Lung (tissue), 11 donors: ENCODE measurements at regions not wholly inside any gene's neighbourhood (a gene's known extent, or its start where the extent isn't known, plus 50 kb on each side); places are given as distances from the start of the nearest gene placed in this dataset.
A peak's percentile ranks its signal among the peaks of the same experiment; 100 is the strongest.

Experiments
- ATAC-seq: fragments of 200-7000 bp; cut with Tn5 transposase; one replicate; pipeline ENCODE4 v1.9.1; 2020; ENCODE audit warnings: moderate number of reproducible peaks; ENCODE audit not compliant: insufficient read depth, low FRiP score
- DNase-seq, 3 donors: peaks; one replicate each; pipeline ENCODE4 v3.0.0-alpha.2; 2013 to 2017
- H3K27ac ChIP-seq, 2 donors: one replicate each; pipeline ENCODE4 v1.5.1; 2013; ENCODE audit warnings: mild to moderate bottlenecking in 2 of 2, moderate library complexity in 2 of 2, control low read depth in 1 of 2, inconsistent platforms in 1 of 2, low read depth in 1 of 2, low read length in 1 of 2
- H3K27me3 ChIP-seq, 3 donors: one replicate each; pipeline ENCODE4 v1.5.1; 2013; ENCODE audit warnings: low read length in 2 of 3; ENCODE audit not compliant: control insufficient read depth in 3 of 3, insufficient read depth in 3 of 3
- H3K36me3 ChIP-seq, 4 donors: one replicate each; pipeline ENCODE4 v1.5.1; 2013; ENCODE audit warnings: low read length in 4 of 4, mild to moderate bottlenecking in 1 of 4, moderate library complexity in 1 of 4; ENCODE audit not compliant: control insufficient read depth in 4 of 4, insufficient read depth in 4 of 4
- H3K4me1 ChIP-seq, 5 donors: one replicate each; pipeline ENCODE4 v1.5.1; 2013; ENCODE audit warnings: low read length in 5 of 5, mild to moderate bottlenecking in 2 of 5, moderate library complexity in 1 of 5; ENCODE audit not compliant: control insufficient read depth in 5 of 5, insufficient read depth in 5 of 5
- H3K4me3 ChIP-seq: one replicate; pipeline ENCODE4 v1.5.1; 2013; ENCODE audit warnings: mild to moderate bottlenecking, control low read depth, moderate library complexity
- H3K9ac ChIP-seq, 2 donors: one replicate each; pipeline ENCODE4 v1.5.1; 2013; ENCODE audit warnings: low read length in 2 of 2, control low read depth in 1 of 2; ENCODE audit not compliant: insufficient read depth in 1 of 2
- H3K9me3 ChIP-seq, 4 donors: one replicate each; pipeline ENCODE4 v1.5.1; 2013; ENCODE audit warnings: low read length in 3 of 4, mild to moderate bottlenecking in 1 of 4, moderate library complexity in 1 of 4; ENCODE audit not compliant: control insufficient read depth in 4 of 4, insufficient read depth in 3 of 4
- WGBS, 2 donors: extraction: QIAGEN DNeasy Blood & Tissue Kit; methylation state at CpG; one replicate each; pipeline ENCODE4 v1.1.7; 2013; 5-methylcytosine and 5-hydroxymethylcytosine counted together
- TF ChIP-seq, protein P1 (sequence below): IDR thresholded peaks from 2 replicates; pipeline ENCODE4 v1.5.1; 2012; ENCODE audit warnings: mild to moderate bottlenecking; ENCODE audit errors: control extremely low read depth, extremely low read depth
- donor health status: control.
- donor health status: control.
- donor health status: Bipolar disorder and iron deficiency.
- donor health status: healthy.
- donor health status: DM: yes; HTN: yes; CAD: no.

- DNase-seq, result peak in 2 of 3 donors; percentile 41 to 66
- 81% methylated on average over 3 of the region's 3 CpGs for WGBS, 2 donors
- no peak overlapping the region for H3K9ac ChIP-seq
- ATAC-seq, result no peak
- H3K36me3 ChIP-seq, result no peaks in the 10 kb centered on the region
- TF ChIP-seq, protein P1, sequence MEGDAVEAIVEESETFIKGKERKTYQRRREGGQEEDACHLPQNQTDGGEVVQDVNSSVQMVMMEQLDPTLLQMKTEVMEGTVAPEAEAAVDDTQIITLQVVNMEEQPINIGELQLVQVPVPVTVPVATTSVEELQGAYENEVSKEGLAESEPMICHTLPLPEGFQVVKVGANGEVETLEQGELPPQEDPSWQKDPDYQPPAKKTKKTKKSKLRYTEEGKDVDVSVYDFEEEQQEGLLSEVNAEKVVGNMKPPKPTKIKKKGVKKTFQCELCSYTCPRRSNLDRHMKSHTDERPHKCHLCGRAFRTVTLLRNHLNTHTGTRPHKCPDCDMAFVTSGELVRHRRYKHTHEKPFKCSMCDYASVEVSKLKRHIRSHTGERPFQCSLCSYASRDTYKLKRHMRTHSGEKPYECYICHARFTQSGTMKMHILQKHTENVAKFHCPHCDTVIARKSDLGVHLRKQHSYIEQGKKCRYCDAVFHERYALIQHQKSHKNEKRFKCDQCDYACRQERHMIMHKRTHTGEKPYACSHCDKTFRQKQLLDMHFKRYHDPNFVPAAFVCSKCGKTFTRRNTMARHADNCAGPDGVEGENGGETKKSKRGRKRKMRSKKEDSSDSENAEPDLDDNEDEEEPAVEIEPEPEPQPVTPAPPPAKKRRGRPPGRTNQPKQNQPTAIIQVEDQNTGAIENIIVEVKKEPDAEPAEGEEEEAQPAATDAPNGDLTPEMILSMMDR, result no peak
- H3K9me3 ChIP-seq, result no peaks in the 10 kb centered on the region
- peaks cover 0 to 4% (median 0%) of the 10 kb centered on the region in 5 donors for H3K4me1 ChIP-seq
- H3K27ac ChIP-seq, result no peak overlapping the region
- H3K27me3 ChIP-seq, result no peaks in the 10 kb centered on the region
- H3K4me3 ChIP-seq, result no peak overlapping the region
Measured at GRCh38 chr9:600006-600405, 241.5 kb upstream of the DMRT1 start.

DNA sequence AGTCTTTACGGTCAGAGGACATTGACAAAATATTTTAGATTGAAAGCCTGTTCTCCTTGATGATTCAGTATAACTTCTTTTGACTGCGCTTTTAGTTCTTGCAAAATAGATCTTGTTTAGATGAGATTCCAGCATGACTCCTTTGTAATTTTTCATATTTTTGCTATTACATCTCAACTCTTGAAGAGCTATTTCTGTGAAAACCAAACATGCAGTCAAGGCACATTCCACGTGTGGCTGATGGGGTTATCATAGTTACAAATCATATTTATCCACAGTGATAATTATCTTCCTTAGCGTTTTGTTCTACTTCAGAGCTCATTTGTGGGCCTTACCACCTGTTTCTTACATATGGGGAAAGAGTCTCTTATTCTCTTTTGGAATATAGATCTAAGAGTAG, 238.8 kb upstream of the DMRT1 start:
- no peaks in the 10 kb centered on the region for H3K9me3 ChIP-seq
- no peaks in the 10 kb centered on the region for H3K27me3 ChIP-seq
- 79 to 88% methylated on average over 4 of the region's 4 CpGs for WGBS, 2 donors
- H3K4me1 ChIP-seq, result no peaks in the 10 kb centered on the region
- TF ChIP-seq, protein P1, result no peak
- ATAC-seq (no peak), DNase-seq (no peak)
- H3K27ac ChIP-seq, result no peak overlapping the region
- H3K9ac ChIP-seq, result no peak overlapping the region
- no peak overlapping the region for H3K4me3 ChIP-seq
- no peaks in the 10 kb centered on the region for H3K36me3 ChIP-seq

GRCh38 chr9:603126-603525, 238.4 kb upstream of the DMRT1 start:
- H3K27me3 ChIP-seq, result no peaks in the 10 kb centered on the region
- ATAC-seq (no peak), DNase-seq (no peak)
- H3K4me3 ChIP-seq, result no peak overlapping the region
- H3K36me3 ChIP-seq, result no peaks in the 10 kb centered on the region
- no peak overlapping the region for H3K9ac ChIP-seq
- TF ChIP-seq, protein P1, result no peak
- H3K9me3 ChIP-seq, result no peaks in the 10 kb centered on the region
- no peak overlapping the region for H3K27ac ChIP-seq
- H3K4me1 ChIP-seq, result no peaks in the 10 kb centered on the region
- 80 to 82% methylated on average over 2 of the region's 2 CpGs for WGBS, 2 donors

DNA sequence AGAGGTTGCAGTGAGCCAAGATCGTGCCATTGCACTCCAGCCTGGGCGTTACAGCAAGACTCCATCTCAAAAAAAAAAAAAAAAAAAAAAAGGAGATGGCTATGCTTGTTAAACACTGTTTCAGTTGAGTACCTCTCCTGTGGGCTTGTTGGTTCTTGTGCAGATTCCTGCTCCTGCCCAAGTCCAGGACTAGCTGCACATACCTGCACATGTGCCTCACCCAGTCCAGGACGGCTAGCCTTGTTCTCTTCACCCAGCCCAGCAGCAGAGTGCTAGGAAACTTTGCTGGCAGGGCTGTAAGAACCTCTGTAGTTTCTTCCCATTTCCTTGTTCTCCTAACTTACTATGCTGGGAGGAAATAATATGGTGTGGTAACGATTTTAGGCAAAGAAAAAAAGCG, 234.1 kb upstream of the DMRT1 start:
- TF ChIP-seq, protein P1, result no peak
- 58 to 71% methylated on average over 5 of the region's 5 CpGs for WGBS, 2 donors
- ATAC-seq, result no peak

More for the DNA sequence above, 234.1 kb upstream of the DMRT1 start:
- H3K9me3 ChIP-seq, result no peaks in the 10 kb centered on the region
- DNase-seq, result no peak
- H3K27me3 ChIP-seq, result no peaks in the 10 kb centered on the region
- H3K9ac ChIP-seq, result no peak overlapping the region
- no peak overlapping the region for H3K27ac ChIP-seq
- no peaks in the 10 kb centered on the region for H3K36me3 ChIP-seq
- no peaks in the 10 kb centered on the region for H3K4me1 ChIP-seq
- no peak overlapping the region for H3K4me3 ChIP-seq
